HPDE6-E6E7 (cell line): ENCODE measurements at regions not wholly inside any gene's neighbourhood (a gene's known extent, or its start where the extent isn't known, plus 50 kb on each side); places are given as distances from the start of the nearest gene placed in this dataset.

Experiments
- DNase-seq: peaks from one replicate; pipeline ENCODE4 v3.0.0; 2011; ENCODE audit warnings: missing footprints; ENCODE audit errors: extremely low spot score

GRCh38 chr12:24143928-24144327 is 194.5 kb upstream of the SOX5 start:
- no peak for DNase-seq

DNA sequence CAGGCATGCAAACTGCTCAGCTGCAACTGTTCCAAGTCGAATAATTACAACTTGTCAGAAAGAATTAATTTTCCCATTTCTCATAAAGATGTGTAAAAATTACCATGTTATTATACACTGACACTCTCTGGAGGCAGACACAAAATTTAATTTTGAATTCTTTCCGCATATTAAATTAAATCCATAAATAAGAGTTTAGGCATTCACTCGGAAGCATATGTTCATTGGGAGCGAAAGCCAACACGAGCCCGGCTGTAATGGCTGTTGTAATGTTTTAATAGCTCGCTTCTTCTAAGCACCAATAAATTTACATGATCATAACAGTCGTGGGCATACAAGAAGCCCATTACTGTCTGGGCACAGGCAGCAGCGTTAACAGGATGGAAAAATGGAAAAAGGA is 189.6 kb upstream of the SOX5 start:
- no peak for DNase-seq

- no peak for DNase-seq
These were observed 188.6 kb upstream of the SOX5 start for GRCh38 chr12:24138041-24138440.

GRCh38 chr12:24135158-24135850 is 185.8 kb upstream of the SOX5 start:
- no peak for DNase-seq

DNA sequence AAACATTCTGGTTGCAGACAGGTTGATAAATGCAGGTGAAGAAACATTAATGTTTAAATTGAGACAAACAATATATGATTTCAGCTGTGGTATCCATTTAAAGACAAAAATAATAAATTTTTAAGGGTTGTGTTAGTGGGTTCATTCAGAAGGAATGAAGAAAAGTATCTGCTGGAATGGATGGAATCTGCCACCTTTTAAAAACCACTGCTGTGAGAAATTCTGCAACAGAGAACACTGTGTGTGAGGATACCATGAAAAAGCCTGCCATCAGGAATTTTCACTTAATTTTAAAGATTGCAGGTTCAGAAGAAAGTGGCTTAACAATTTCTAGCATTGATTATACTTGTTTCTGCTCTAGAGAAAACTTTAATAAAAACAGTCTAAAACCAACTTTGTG is 184.6 kb upstream of the SOX5 start:
- DNase-seq = no peak

DNA sequence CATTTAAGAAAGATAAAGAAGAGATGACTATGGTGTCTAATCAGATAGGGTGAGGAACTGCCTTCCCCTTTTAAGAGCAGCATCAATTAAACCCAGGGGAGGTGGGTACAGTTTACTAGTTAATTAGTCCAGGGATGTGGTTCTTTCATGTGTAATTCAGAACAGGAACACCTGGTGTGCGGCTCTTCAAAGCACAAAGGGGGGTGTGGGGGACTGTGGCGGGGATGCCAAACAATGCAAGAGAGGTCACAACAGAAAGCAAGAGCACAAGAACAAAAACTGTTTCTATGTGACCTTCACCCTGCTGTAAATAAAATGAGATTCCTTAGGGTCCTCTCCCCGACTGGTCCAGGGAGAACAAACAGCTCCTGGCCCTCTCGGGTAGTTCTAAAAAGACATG is 183.9 kb upstream of the SOX5 start:
- no peak for DNase-seq

GRCh38 chr12:24127919-24128721 is 178.7 kb upstream of the SOX5 start:
- DNase-seq = no peak

DNA sequence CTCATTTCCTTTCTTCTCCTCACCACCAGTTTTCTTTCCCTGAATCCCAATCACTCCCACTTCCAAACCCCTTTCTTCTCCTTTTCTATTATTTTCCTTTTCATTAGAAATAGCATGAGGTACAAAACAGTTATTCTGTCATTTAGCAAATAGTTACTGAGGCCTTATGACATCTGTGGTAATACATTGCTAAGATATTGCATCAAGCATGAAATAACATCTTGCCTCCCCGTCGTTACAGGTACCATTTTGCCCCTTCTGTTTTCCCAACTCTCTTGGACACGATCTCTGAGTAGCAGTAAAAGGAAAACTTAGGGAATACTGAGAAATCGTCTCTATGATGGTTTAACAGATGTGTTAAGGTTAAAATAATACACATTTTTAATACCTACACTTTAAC is 175.8 kb upstream of the SOX5 start:
- no peak for DNase-seq

DNA sequence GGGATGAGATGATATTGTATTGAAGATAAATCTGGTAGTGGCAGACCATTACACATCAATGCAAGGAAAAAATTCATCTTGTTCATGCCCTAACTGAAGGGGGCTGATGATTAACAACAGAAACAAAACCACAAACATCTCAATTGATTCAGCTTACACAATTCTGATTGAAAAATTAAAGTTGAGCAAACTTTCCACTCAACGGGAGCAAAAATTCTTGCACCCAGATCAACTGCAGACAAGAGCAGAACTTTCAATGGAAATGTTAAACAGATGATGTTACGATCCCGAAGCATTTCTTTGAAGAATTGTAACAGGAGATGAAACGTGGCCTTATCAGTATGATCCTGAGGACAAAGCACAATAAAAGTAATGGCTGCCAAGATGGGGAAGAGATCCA is 172.4 kb upstream of the SOX5 start:
- DNase-seq = no peak

DNA sequence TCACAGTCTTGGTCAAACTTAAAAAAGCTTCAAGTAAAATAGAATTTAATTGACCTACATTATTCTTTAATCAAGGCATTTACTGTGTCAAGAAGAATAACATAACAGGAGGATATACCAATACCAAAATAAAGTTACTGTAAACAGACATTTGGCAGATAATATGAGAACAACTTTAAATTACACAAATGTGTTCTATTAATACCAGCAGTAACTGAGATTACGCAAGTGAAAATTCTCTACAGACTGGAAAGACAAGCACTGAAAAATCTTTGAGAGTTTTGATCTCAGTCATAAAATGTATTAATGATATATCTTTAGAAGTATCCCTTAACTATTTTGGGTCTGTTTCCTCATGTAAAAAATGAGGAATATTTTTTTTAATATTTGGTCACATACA is 169.2 kb upstream of the SOX5 start:
- DNase-seq = no peak

- no peak for DNase-seq
These were observed 167.1 kb upstream of the SOX5 start for GRCh38 chr12:24116548-24116947.

DNA sequence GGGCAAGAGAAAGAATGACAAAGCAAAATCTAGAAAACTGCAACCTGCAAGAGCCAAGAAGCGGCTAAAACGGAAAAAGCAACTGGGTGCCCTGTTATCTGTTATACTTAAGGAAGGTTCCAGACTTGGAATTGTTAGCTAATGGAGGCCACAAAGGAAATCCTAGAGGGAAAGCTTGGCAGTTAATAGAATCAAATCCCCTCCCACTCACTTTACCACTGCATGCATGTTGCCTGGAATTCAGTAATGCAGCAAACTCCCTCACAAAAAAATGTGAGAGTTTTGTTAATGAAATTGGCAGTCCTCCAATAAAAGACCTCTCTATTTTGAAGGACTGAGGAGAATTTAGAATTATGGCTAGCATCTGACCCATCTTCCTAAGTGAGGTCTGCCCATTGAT is 164.2 kb upstream of the SOX5 start:
- no peak for DNase-seq

DNA sequence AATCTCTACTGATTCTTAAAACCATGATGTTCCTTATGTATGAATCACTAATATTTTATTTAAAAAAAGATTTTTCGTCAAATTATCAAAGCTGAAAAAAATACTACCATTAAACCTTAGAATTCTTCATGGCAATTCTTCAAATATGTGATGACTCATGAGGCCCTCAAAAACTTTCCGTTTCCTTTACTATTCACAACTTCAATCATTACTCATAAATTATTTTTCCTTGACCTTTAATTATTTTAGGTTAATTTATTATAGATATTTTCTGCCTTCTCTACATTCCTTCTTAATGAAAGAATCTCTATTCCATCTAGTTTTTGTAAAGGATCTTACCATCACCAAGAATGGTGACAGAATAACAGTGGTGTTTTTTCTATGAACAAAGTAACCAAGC is 162.1 kb upstream of the SOX5 start:
- DNase-seq = no peak

DNA sequence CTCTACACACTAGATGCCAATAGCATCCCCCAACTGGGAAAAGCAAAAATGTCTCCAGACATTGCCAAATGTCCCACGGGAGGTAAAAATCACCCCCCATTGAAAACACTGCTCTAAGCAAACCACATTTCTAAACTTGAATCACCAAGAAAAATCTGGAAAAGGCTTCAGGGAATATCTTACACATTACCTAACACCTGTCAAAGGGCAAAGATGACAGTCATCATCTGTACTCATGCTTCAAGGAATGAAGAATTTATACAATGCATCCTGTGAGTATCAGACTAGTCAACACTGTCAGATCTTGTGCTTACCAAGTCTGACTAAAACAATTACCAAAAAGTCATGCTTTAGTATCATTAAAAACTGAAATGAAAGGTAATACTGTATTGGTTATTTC is 161.6 kb upstream of the SOX5 start:
- DNase-seq = peak; percentile 21

- peak; percentile 11 for DNase-seq
These were observed 160.0 kb upstream of the SOX5 start for GRCh38 chr12:24109381-24110039.

DNA sequence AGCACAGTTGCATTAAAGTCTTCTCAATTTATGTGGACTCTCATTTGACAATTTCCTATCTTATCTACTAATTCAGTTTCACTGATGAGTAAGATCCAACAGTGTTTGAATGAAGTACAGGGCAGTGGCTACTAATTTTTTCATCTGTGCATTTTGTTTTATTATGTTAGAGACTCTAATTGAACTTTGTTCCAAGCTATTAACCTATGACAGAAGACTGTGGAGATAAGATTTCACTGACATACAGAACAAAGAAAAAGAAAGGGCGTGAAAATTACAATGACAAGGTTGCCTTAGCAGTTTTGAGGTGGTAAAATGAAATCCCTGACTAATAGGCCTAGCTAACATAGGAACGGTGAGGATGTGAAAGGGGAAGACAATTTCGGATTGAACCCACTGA is 153.2 kb upstream of the SOX5 start:
- no peak for DNase-seq

GRCh38 chr12:24099576-24099975 is 150.1 kb upstream of the SOX5 start:
- no peak for DNase-seq

- no peak for DNase-seq
These were observed 145.8 kb upstream of the SOX5 start for GRCh38 chr12:24095245-24095644.

- no peak for DNase-seq
These were observed 140.0 kb upstream of the SOX5 start for GRCh38 chr12:24089510-24089890.

DNA sequence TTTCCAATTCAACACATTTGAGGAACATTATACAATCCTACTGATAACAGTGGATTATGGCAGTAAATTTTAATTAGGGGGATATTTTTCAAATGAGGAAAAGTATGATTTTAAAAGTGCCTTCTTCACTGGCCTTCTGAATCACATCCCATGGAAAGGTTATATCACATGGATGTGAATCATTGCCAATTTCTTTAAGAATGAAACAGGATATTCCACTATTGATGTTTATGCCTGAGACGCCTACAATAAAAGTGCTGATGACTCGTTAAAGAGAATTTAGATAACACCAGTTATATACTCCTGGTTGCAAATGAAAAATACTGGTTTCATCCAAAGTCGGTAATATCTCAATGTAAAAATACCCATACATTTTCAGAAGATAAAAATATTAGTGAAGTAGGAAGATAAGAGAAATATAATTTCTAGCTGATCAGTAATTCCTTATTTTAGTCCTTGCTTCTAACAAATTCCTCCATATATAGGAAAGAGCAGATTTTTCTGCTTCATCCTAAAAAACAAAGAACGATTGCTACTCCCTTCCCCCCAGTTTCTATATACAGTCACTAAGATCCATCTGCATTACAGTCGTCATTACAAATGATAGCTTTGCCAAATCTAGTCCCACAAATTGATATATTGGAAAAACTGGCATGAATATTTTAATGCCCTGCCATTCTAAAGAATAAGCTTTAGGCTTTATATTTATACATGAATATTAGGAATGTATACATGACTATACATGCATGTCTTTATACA is 139.5 kb upstream of the SOX5 start:
- DNase-seq = no peak

DNA sequence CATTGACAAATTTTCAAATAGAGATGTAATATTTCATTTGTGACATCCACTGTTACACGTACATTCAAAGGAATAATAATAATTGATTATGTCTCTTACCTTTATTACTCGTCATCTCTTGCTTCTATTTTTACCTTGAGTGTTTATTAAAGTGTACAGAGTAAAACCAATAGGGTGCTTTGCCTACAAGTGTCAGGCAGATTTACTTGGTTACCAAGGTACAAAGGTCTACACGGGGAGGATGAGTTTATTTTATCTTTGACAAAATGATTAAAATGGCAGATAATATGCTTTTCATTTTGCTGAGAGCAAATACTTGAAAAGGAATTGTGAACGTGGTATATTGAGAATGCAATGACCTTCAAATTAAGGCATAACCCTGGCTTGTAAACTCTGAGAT is 137.8 kb upstream of the SOX5 start:
- no peak for DNase-seq

- no peak for DNase-seq
These were observed 135.3 kb upstream of the SOX5 start for GRCh38 chr12:24084800-24085199.
